ENCODE measurements at regions not wholly inside any gene's neighbourhood (a gene's known extent, or its start where the extent isn't known, plus 50 kb on each side); places are given as distances from the start of the nearest gene placed in this dataset.

DNA sequence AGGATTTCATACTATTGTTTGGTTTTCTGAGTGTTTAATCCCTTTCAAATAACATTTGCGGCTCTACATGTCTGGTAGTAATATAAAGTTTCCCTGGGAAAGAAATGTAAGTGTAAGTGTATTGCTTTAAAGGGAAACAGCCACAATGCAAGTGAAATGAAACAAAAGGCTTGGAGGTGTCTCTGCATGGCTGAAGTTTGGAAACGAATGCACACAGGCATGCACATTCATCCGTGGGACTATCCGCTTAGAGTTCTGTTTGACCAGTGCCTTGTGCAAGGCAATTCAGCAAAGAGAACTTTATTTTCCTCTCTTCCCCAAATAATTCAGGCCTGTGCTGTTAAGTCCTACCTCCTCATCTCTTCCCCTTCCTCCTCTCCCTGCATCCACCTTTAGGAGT, 56.1 kb upstream of the MRTFB start:
- TF ChIP-seq, protein P1, sequence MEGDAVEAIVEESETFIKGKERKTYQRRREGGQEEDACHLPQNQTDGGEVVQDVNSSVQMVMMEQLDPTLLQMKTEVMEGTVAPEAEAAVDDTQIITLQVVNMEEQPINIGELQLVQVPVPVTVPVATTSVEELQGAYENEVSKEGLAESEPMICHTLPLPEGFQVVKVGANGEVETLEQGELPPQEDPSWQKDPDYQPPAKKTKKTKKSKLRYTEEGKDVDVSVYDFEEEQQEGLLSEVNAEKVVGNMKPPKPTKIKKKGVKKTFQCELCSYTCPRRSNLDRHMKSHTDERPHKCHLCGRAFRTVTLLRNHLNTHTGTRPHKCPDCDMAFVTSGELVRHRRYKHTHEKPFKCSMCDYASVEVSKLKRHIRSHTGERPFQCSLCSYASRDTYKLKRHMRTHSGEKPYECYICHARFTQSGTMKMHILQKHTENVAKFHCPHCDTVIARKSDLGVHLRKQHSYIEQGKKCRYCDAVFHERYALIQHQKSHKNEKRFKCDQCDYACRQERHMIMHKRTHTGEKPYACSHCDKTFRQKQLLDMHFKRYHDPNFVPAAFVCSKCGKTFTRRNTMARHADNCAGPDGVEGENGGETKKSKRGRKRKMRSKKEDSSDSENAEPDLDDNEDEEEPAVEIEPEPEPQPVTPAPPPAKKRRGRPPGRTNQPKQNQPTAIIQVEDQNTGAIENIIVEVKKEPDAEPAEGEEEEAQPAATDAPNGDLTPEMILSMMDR (IDR thresholded peaks at IDR 0.05): no peak
- no peak for TF ChIP-seq POLR2A (IDR thresholded peaks at IDR 0.05)

Measured in heart left ventricle (tissue), 13 donors.